ENCODE measurements at regions not wholly inside any gene's neighbourhood (a gene's known extent, or its start where the extent isn't known, plus 50 kb on each side); places are given as distances from the start of the nearest gene placed in this dataset.

DNA sequence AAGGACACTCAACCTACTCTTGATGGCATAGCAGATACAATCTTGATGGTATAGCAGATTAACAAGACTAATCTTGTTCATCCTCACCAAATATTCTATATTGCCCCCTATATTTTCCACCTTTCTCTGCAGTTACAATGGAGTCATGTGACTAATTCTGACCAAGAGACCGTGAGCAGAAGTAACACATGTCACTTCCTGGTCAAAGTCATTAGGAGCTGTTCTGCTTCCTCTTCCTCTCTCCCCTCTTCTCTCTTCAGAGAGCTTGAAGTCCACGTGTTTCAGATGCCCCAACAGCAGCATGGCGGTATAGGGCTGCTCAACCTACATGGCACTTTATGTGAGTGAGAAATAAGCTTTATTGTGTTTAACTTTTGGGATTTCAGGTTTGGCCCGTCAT lies 55.3 kb upstream of the ERCC4 start:
- intact Hi-C loops (cut with DNase I, micrococcal nuclease): no loop called here
- ATAC-seq (no peak), DNase-seq (no peak)

DNA sequence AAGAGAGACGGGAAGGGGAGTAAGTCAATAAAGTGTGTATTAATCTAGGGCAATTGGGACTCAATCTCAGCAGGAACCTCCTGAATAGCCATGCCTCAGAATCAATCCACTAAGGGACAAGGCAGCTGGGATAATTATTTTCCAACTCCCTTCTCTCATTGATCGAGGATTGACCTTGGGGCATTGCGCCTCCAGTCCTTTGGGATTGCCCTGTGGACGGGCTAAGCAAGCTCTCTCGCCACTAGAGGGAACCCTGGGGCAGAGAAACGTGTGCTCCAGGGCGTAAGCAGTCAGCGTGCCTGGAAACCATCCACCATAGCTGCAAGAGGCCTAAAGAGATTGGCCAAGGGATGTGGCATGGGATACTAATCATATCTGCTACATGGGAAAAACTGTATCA lies 53.9 kb upstream of the ERCC4 start:
- DNase-seq: peak; percentile 50 to 76
- intact Hi-C loops (cut with DNase I, micrococcal nuclease): no loop called here
- ATAC-seq: peak; percentile 91
